ENCODE measurements at regions not wholly inside any gene's neighbourhood (a gene's known extent, or its start where the extent isn't known, plus 50 kb on each side); places are given as distances from the start of the nearest gene placed in this dataset.

DNA sequence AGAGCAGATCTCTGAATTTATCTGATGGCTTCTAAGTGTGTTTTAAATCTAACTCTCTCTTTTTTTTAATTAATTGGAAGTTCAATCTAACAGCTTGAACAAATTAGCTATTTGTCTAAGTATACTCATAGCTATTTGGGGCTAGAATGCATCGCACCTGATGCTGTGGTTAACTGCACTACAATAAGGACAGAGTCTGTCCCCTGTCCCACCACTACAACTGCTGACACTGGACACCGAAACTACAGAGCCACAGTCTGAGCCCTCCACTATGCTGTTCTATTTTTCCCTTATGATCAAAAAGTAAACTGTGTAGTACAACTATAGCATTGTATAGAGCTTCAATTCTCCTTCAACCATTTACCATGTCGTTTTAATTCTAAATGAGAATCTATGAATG lies 89.4 kb upstream of the AHR start:
- TF ChIP-seq, protein P1, sequence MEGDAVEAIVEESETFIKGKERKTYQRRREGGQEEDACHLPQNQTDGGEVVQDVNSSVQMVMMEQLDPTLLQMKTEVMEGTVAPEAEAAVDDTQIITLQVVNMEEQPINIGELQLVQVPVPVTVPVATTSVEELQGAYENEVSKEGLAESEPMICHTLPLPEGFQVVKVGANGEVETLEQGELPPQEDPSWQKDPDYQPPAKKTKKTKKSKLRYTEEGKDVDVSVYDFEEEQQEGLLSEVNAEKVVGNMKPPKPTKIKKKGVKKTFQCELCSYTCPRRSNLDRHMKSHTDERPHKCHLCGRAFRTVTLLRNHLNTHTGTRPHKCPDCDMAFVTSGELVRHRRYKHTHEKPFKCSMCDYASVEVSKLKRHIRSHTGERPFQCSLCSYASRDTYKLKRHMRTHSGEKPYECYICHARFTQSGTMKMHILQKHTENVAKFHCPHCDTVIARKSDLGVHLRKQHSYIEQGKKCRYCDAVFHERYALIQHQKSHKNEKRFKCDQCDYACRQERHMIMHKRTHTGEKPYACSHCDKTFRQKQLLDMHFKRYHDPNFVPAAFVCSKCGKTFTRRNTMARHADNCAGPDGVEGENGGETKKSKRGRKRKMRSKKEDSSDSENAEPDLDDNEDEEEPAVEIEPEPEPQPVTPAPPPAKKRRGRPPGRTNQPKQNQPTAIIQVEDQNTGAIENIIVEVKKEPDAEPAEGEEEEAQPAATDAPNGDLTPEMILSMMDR (IDR thresholded peaks at IDR 0.05; ENCODE audit: extremely low read depth, missing control alignments) = no peak
- no peak for DNase-seq (ENCODE audit: low spot score)

DNA sequence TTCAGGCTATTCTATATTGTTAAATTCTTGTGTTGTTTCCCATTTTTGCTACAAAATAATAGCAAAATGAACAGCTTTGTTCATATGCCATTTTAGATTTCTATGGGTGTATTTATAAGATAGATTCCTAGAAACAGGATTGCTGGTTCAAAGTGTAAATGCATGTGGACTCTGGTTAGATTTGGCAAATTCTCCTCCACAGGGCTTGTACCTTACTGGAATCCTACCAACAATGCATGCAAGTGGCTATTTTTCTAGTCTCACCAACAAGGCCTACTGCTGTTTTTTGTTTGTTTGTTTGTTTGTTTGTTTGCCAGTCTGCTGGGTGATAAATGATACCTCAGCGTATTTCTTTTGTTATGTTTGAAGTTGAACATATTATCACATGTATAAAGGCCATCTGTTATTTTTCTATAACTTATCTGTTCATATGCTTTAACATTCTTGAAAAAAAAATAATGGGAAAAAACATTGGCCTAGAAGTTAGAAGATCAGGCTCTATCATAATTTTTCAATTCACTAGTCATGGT lies 87.1 kb upstream of the AHR start:
- DNase-seq (ENCODE audit: low spot score) = no peak
- TF ChIP-seq, protein P1 (IDR thresholded peaks at IDR 0.05; ENCODE audit: extremely low read depth, missing control alignments) = no peak

DNA sequence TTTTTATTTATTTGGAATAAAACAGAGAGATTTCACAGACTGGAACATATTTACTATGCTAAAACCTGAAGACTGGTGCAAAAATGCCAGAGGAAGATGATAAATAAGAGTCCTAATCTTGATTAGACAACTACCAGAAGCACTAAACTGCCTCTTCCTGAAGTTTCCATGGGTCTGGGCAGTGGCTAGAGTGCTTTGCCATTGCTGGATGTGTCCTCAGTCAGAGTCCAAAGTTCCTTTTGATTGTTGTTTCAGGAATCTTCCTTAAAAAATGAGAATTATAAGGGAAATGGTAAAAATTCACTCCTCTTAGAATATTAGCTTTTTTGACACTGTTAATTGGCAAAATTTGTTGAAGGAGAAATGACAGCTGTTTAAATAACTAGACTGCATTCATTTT lies 86.3 kb upstream of the AHR start:
- TF ChIP-seq, protein P1 (IDR thresholded peaks at IDR 0.05; ENCODE audit: extremely low read depth, missing control alignments) = no peak
- DNase-seq (ENCODE audit: low spot score) = no peak

DNA sequence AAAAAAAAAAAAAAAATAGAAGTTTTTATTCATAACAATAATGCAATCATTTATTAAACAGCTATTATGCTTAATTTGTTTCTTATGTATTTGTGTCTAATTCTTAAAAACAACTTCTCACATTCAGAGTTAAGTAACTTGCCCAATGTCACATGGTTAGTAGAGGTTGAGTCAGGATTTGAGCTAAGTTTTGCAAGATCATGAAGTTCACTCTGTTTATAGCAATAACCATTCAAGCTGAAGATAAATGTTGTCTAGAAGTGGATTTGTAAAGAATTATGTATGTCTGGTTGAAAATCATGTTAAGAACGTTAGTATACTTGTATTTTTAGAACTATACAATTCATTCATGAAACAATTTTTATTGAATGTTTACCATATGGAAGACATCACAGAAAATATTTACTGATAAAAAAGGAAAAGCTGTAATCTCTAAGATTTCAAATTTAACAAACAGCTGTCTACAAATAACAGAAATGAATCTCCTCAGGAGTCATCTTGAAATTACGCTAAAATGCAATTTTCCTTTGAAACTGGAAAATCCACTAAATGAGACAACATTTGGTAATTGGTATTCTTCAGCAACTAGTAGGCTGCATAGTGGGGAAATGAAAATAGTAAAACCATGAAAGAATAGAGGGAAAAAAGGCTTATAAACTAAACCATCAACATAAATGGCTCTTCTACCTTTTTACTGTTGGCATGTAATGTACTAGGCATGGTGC lies 70.5 kb upstream of the AHR start:
- TF ChIP-seq, protein P1 (IDR thresholded peaks at IDR 0.05; ENCODE audit: extremely low read depth, missing control alignments) = no peak
- no peak for DNase-seq (ENCODE audit: low spot score)

DNA sequence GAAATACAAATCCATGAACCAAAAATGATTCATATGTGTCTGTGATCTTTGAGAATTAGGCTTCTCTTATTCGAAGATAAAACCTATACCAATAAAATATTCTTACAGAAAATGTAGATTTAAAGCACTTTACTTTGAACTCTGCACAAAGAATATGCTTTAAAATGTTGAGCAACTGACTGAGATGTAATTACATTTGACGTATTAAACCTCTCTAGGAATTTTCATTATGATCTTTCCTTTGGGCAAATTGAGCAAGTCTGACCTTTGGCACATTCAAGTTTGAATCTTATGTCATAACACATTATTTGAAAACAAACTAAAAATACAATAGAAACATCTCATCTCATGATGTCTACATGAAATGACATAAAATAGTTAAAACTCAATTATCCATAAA lies 69.2 kb upstream of the AHR start:
- TF ChIP-seq, protein P1 (IDR thresholded peaks at IDR 0.05; ENCODE audit: extremely low read depth, missing control alignments) = no peak

DNA sequence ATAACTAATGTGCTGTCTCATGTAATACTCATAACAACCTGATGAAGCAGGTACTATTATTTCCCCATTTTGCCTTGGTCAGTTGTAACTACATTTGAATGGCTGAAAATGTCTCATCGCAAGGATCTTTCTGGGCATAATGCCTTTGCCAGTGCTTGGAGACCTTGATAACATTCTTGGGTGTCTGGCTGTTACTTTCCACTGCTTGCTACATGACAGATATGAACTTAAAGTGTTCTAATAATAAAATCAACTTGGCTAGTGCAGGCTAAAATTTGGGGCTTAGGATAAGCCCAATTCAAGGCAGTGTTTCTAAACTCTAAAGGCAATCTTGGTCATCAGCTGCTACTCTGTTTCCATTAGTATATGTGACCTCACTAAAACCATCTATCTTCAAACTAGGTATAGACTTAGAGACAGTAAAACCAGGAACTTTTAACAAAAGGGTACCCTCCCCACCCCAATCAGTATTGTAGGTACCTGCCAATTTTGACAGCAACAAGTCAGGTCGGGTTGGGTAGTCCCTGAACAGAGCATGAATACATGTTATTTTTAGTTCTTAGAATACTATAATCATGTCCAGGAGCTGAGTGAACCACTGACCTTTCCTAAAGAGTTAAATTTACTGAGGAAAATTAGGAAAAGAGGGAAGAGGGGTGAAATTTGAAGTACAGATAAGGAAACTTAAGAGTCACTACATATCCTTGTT lies 68.2 kb upstream of the AHR start:
- DNase-seq (ENCODE audit: low spot score) = no peak
- TF ChIP-seq, protein P1 (IDR thresholded peaks at IDR 0.05; ENCODE audit: extremely low read depth, missing control alignments) = no peak

More for the DNA sequence above, 69.2 kb upstream of the AHR start:
- no peak for DNase-seq (ENCODE audit: low spot score)

DNA sequence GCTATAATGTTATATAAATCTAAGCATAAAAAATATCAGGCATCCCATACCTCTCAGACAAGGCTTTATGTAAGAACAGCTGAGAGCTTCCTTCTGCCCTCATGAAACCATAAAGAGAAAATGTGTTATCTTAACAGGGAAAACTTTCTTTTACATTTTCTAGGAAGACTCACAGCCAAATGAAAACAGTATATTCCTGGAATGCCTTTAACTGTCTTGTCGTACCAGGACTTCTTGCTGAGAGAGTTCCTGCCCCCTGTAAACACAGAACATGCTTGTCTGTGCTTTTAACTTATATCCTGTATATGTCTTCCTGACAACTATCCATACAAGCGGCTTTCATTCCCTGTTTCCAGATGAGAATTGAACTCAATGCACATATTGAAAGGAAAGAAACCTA lies 64.8 kb upstream of the AHR start:
- no peak for DNase-seq (ENCODE audit: low spot score)
- TF ChIP-seq, protein P1 (IDR thresholded peaks at IDR 0.05; ENCODE audit: extremely low read depth, missing control alignments) = no peak

All from GM20000 (cell line).